ENCODE measurements at regions not wholly inside any gene's neighbourhood (a gene's known extent, or its start where the extent isn't known, plus 50 kb on each side); places are given as distances from the start of the nearest gene placed in this dataset.

DNA sequence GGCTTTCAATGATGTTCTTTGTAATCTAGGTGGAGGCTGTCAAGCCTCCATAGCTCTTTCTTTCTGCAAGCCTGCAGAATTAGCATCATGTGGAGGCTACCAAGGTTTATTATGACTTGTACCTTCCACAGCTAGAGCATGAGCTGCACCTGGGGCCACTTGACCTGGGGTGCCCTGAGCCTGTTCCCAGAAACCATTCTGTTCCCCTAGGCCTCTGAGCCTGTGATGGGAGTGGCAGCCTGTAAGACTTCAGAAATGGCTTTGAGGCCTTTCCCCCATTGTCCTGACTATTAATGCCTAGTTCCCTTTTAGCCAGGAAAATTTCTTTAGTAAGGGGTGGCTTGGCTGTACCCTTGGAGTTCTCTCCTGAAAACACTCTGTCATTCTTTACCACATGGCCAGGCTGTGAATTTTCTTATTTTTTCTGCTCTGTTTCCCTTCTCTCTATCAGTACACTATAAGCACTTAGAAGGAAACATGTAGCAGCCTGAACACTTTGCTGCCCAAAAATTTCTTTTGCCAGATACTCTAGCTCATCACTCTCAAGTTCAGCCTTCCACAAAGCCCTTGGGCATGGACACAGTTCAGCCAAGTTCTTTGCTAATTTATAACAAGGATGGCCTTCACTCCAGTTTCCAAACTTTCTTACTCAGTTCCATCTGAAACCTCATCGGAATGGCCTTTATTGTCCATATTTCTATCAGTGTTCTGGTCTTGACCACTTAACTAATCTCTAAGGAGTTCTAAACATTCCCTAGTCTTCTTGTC, 61.4 kb upstream of the NR3C1 start:
- no peak for ATAC-seq

DNA sequence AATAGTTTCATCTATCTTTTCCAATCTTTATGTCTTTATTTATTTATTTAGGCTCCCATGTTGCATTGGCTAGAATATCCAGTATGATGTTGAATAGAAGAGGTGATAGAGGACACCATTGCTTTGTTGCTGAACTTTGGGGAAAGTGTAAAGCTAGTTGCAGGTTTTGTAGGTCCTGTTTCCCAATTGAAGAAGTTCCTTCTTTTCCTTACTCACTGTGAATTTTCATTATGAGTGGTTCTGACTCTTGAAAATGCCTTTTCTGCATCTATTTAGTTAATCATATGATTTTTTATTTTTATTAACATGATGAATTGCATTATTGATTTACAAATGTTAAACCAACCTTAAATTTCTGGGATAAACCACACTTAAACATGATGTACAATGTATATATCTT, 58.9 kb upstream of the NR3C1 start:
- Histone ChIP-seq H3K4me1 (no peaks in the 10 kb centered on the region), H3K4me3 (no peak overlapping the region), H3K27me3 (no peaks in the 10 kb centered on the region), H3K9me3 (no peaks in the 10 kb centered on the region), H3K36me3 (no peaks in the 10 kb centered on the region), H3K27ac (no peak overlapping the region)
- TF ChIP-seq POLR2A (IDR thresholded peaks at IDR 0.05) (no peak), EP300 (IDR thresholded peaks at IDR 0.05) (no peak), POLR2AphosphoS5 (IDR thresholded peaks at IDR 0.05) (no peak)
- TF ChIP-seq, protein P1, sequence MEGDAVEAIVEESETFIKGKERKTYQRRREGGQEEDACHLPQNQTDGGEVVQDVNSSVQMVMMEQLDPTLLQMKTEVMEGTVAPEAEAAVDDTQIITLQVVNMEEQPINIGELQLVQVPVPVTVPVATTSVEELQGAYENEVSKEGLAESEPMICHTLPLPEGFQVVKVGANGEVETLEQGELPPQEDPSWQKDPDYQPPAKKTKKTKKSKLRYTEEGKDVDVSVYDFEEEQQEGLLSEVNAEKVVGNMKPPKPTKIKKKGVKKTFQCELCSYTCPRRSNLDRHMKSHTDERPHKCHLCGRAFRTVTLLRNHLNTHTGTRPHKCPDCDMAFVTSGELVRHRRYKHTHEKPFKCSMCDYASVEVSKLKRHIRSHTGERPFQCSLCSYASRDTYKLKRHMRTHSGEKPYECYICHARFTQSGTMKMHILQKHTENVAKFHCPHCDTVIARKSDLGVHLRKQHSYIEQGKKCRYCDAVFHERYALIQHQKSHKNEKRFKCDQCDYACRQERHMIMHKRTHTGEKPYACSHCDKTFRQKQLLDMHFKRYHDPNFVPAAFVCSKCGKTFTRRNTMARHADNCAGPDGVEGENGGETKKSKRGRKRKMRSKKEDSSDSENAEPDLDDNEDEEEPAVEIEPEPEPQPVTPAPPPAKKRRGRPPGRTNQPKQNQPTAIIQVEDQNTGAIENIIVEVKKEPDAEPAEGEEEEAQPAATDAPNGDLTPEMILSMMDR (IDR thresholded peaks at IDR 0.05) = no peak
- ATAC-seq = no peak

More for the DNA sequence above, 61.4 kb upstream of the NR3C1 start:
- 80 to 100% methylated on average over 1 of the region's 1 CpG for WGBS, 2 donors (ENCODE audit: low coverage in 1 of 2)
- Histone ChIP-seq H3K27me3 (no peaks in the 10 kb centered on the region), H3K4me3 (no peak overlapping the region), H3K4me1 (no peaks in the 10 kb centered on the region), H3K36me3 (no peaks in the 10 kb centered on the region), H3K9me3 (no peaks in the 10 kb centered on the region), H3K27ac (no peak overlapping the region)
- TF ChIP-seq, protein P1 (IDR thresholded peaks at IDR 0.05) = no peak
- TF ChIP-seq EP300 (IDR thresholded peaks at IDR 0.05) (no peak), POLR2AphosphoS5 (IDR thresholded peaks at IDR 0.05) (no peak), POLR2A (IDR thresholded peaks at IDR 0.05) (no peak)

DNA sequence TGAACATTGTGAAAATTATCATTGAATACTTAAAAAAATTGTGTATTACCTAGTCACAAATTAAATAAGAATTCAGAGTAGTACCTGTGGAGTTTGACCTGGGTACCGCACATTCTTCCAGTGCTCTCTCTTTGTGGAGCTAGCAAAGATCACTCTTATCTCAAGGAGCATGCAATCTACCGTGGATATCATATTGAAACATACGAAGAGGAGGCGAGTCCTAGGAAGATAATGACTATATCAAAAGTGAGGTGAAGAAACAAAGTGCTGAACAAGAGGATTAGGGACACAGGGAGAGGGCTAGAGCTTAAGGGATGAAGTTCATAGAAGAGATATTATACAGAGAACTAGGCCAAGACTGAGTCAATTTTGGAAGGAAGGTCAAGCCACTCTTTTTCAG, 55.9 kb upstream of the NR3C1 start:
- 84 to 96% methylated on average over 2 to 4 of the region's 4 CpGs for WGBS, 2 donors (ENCODE audit: low coverage in 1 of 2)
- ATAC-seq = no peak
- H3K4me1 ChIP-seq = no peaks in the 10 kb centered on the region
- no peaks in the 10 kb centered on the region for H3K36me3 ChIP-seq
- H3K27ac ChIP-seq = no peak overlapping the region
- TF ChIP-seq POLR2AphosphoS5 (IDR thresholded peaks at IDR 0.05) (no peak), EP300 (IDR thresholded peaks at IDR 0.05) (no peak), POLR2A (IDR thresholded peaks at IDR 0.05) (no peak)
- TF ChIP-seq, protein P1 (IDR thresholded peaks at IDR 0.05) = no peak
- H3K27me3 ChIP-seq = no peaks in the 10 kb centered on the region
- no peaks in the 10 kb centered on the region for H3K9me3 ChIP-seq
- no peak overlapping the region for H3K4me3 ChIP-seq

DNA sequence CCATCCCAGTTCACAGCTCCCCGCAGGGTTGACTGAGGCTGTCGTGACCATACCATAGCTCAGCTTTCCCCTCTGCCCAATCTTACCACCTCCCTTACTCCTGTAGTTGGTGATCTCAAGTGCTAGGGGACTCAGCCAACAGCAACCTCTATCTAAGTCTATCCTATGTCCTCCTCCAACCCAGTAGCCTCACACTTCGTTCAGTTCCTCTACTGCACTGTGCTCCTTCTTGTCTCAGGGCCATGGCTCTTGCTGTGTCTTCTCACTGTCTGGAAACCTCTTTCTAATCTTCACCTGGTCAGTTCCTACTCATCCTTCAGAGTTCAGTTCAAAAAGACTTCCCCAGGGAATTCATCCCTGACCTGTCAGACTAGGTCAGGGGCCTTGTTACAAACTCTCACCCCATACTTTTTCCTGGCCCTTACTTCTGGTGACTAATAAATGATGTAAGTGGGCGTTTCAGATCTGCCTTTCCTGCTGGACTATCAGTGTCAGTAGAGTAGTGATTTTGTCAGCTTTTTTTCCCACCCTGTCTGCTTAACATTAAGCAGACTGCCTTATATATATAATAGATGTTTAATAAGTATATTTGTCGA, 53.6 kb upstream of the NR3C1 start:
- Histone ChIP-seq H3K9me3 (no peaks in the 10 kb centered on the region), H3K4me1 (no peaks in the 10 kb centered on the region), H3K36me3 (no peaks in the 10 kb centered on the region), H3K27me3 (no peaks in the 10 kb centered on the region), H3K27ac (no peak overlapping the region), H3K4me3 (no peak overlapping the region)
- WGBS, 2 donors (ENCODE audit: low coverage in 1 of 2) = 25 to 85% methylated on average over 3 to 4 of the region's 5 CpGs
- no peak for ATAC-seq
- TF ChIP-seq POLR2AphosphoS5 (IDR thresholded peaks at IDR 0.05) (no peak), POLR2A (IDR thresholded peaks at IDR 0.05) (no peak), EP300 (IDR thresholded peaks at IDR 0.05) (no peak)
- TF ChIP-seq, protein P1 (IDR thresholded peaks at IDR 0.05) = no peak

DNA sequence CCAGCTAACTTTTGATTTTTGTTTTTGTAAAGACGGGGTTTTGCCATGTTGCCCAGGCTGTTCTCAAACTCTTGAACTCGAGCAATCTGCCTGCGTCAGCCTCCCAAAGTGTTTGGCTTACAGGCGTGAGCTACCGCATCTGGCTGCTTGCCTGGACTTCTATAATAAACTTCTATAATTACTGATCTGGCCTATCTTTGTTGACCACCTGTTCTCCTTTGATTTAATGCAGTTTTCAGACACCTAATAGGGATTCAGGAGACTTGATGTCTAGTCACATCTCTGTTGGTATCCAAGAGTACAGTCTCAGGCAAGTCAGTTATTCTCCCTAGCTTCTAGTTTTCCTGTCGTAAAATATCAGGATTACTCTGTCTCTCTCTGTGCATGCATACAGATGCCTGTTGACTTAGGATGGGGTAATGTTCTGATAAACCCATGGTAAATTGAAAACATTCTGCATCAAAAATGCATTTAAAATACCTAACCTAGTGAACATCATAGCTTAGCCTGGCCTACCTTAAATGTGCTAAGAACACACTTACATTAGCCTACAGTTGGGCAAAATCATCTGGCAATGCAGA, 51.5 kb upstream of the NR3C1 start:
- no peaks in the 10 kb centered on the region for H3K27me3 ChIP-seq
- no peaks in the 10 kb centered on the region for H3K4me1 ChIP-seq
- H3K9me3 ChIP-seq = no peaks in the 10 kb centered on the region
- no peak overlapping the region for H3K27ac ChIP-seq
- no peaks in the 10 kb centered on the region for H3K36me3 ChIP-seq
- TF ChIP-seq, protein P1 (IDR thresholded peaks at IDR 0.05) = no peak
- TF ChIP-seq POLR2A (IDR thresholded peaks at IDR 0.05) = no peak
- no peak for TF ChIP-seq POLR2AphosphoS5 (IDR thresholded peaks at IDR 0.05)
- TF ChIP-seq EP300 (IDR thresholded peaks at IDR 0.05) = no peak
- no peak for ATAC-seq
- no peak overlapping the region for H3K4me3 ChIP-seq
- WGBS, 2 donors (ENCODE audit: low coverage in 1 of 2) = 78 to 90% methylated on average over 5 to 6 of the region's 6 CpGs

Measured in gastroesophageal sphincter (tissue), 4 donors.